Body of pancreas (tissue), 4 donors: ENCODE measurements at regions not wholly inside any gene's neighbourhood (a gene's known extent, or its start where the extent isn't known, plus 50 kb on each side); places are given as distances from the start of the nearest gene placed in this dataset.
"Not testable (repeated sequence)": the region's sequence is repeated elsewhere in the genome, so short reads cannot be mapped to it uniquely, and the experiment has no call there.

Experiments used
- ATAC-seq: fragments of 150-250 bp; one replicate; pipeline ENCODE4 v1.9.1; 2016
- DNase-seq, 4 donors: peaks; one replicate each; pipeline ENCODE4 v3.0.0-alpha.2; 2019
- H3K27ac ChIP-seq, 4 donors: fragments of 200-600 bp; sonication (generic); 1 replicate in 3 of 4; 2 replicates in 1 of 4; pipeline versions ENCODE4 v1.5.1 to v1.6.1; 2016 to 2019; ENCODE audit warnings: mild to moderate bottlenecking in 1 of 4, mixed read lengths in 1 of 4, moderate library complexity in 1 of 4
- H3K27me3 ChIP-seq, 2 donors: fragments of 200-600 bp; sonication (generic); one replicate each; pipeline ENCODE4 v1.6.0; 2016; ENCODE audit warnings: mild to moderate bottlenecking in 1 of 2
- H3K36me3 ChIP-seq, 2 donors: fragments of 200-600 bp; sonication (generic); replicated peaks in 1 of 2; 2 replicates each; pipeline ENCODE4 v1.5.1; 2016; ENCODE audit warnings: low read depth in 2 of 2; ENCODE audit not compliant: insufficient read depth in 1 of 2
- H3K4me1 ChIP-seq: fragments of 200-600 bp; sonication (generic); one replicate; pipeline ENCODE4 v1.6.0; 2016
- H3K4me3 ChIP-seq, 2 donors: fragments of 200-600 bp; sonication (generic); 1 replicate in 1 of 2; 2 replicates in 1 of 2; pipeline ENCODE4 v1.5.1; 2016 to 2019
- H3K9me3 ChIP-seq, 3 donors: fragments of 200-600 bp; sonication (generic); 1 replicate in 2 of 3; 2 replicates in 1 of 3; pipeline ENCODE4 v1.5.1; 2016
- POLR2A ChIP-seq, 3 donors: fragments of 450-650 bp; IDR thresholded peaks; one replicate each; pipeline ENCODE4 v1.6.1; 2016; ENCODE audit warnings: antibody characterized with exemption in 3 of 3, mild to moderate bottlenecking in 2 of 3
- WGBS, 2 donors: methylation state at CpG; one replicate each; pipeline ENCODE4 v1.1.5; 2017; 5-methylcytosine and 5-hydroxymethylcytosine counted together
- intact Hi-C: fragments of 100-400 bp; cut with DNase I; formaldehyde crosslinking; loops from one replicate; pipeline ENCODE4 v1.15.1; 2023
- TF ChIP-seq, protein P1 (sequence below), 7 experiments: fragments of 450-650 bp in 4 of 7; fragments of 200-600 bp in 3 of 7; sonication (generic) in 3 of 7; IDR thresholded peaks; one replicate each; pipeline ENCODE4 v1.5.1; 2016 to 2019; ENCODE audit warnings: antibody characterized with exemption in 7 of 7

DNA sequence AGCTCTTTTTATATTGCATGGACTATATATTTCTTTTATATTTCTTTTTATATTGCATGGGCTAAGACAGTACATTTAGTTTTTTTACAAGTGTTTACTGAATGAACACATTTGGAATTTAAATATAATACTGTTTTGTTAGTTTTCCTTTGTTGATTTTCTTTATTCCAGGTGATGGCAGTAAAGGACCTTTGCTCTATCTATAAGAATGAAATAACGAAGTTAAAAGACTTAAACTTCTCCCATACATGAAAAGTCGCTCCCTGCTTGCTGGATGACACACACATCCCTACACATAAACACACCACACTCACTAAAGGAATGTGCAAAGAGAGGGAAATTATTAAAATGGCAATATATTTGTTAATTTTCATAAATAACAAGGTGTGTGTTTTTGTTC, 102.5 kb upstream of the ANXA10 start:
- no peak for ATAC-seq
- no peaks in the 10 kb centered on the region for H3K27me3 ChIP-seq
- H3K4me1 ChIP-seq = no peaks in the 10 kb centered on the region
- no peak overlapping the region for H3K4me3 ChIP-seq
- TF ChIP-seq, protein P1, sequence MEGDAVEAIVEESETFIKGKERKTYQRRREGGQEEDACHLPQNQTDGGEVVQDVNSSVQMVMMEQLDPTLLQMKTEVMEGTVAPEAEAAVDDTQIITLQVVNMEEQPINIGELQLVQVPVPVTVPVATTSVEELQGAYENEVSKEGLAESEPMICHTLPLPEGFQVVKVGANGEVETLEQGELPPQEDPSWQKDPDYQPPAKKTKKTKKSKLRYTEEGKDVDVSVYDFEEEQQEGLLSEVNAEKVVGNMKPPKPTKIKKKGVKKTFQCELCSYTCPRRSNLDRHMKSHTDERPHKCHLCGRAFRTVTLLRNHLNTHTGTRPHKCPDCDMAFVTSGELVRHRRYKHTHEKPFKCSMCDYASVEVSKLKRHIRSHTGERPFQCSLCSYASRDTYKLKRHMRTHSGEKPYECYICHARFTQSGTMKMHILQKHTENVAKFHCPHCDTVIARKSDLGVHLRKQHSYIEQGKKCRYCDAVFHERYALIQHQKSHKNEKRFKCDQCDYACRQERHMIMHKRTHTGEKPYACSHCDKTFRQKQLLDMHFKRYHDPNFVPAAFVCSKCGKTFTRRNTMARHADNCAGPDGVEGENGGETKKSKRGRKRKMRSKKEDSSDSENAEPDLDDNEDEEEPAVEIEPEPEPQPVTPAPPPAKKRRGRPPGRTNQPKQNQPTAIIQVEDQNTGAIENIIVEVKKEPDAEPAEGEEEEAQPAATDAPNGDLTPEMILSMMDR (IDR thresholded peaks at IDR 0.05) = no peak
- no peak for TF ChIP-seq POLR2A (IDR thresholded peaks at IDR 0.05)
- no peaks in the 10 kb centered on the region for H3K9me3 ChIP-seq
- H3K36me3 ChIP-seq = no peaks in the 10 kb centered on the region
- WGBS, 2 donors = 35 to 40% methylated on average over 2 of the region's 2 CpGs
- intact Hi-C loops = no loop called here
- DNase-seq = no peak
- H3K27ac ChIP-seq = no peak overlapping the region

DNA sequence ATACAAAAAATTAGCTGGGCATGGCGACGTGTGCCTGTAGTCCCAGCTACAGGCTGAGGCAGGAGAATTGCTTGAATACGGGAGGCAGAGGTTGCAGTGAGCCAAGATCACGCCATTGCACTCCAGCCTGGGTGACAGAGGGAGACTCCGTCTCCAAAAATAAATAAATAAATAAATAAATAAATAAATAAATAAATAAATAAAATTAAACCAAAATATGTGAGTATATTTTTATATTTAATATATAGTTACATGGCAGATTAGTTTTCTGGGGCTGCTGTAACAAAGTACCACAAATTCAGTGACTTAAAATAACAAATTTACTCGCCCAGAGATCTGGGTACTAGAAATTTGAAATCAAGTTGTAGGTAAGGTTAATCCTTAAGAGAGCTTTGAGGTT, 84.2 kb upstream of the ANXA10 start:
- H3K4me1 ChIP-seq, intact Hi-C loops, H3K4me3 ChIP-seq, H3K27ac ChIP-seq, DNase-seq, H3K36me3 ChIP-seq, H3K27me3 ChIP-seq, H3K9me3 ChIP-seq, ATAC-seq: not testable (repeated sequence)
- WGBS, 2 donors = 91 to 94% methylated on average over 6 of the region's 6 CpGs

DNA sequence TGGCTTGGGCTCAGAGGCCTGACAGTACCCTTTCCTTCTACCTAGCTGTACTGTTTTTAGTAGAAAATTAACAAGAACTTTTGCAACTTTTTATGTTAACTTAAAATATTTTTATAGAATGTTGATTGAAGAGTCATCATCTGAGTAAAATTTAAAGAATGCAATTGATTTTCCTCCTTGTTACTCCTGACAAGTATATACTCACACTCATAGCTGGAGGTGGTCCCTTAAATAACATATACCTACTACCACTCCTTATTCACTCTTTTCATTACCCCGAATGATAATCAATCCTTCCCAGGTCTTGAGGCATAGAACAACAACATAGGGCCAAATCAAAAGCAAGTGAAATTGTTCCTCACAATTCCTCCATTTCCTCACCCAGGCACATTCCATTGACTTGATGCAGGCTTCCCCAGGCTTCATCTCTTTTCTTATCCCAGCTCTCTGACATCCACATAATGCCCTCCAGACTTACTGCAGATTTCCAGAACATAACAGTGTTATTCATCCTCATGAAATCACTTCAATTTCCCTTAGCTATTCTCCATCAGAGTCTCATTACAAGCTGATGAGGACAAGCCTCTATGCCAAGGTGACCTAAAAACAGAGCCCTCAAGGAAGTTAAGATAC, 73.2 kb upstream of the ANXA10 start:
- intact Hi-C loops = no loop called here
- TF ChIP-seq POLR2A (IDR thresholded peaks at IDR 0.05) = no peak
- TF ChIP-seq, protein P1 (IDR thresholded peaks at IDR 0.05) = no peak
- no peaks in the 10 kb centered on the region for H3K36me3 ChIP-seq
- H3K9me3 ChIP-seq = peaks cover 0 to 10% (median 0%) of the 10 kb centered on the region in 3 donors
- no peaks in the 10 kb centered on the region for H3K27me3 ChIP-seq
- H3K27ac ChIP-seq = no peak overlapping the region
- 74 to 81% methylated on average over 1 of the region's 1 CpG for WGBS, 2 donors
- DNase-seq (no peak), ATAC-seq (no peak)
- no peak overlapping the region for H3K4me3 ChIP-seq
- no peaks in the 10 kb centered on the region for H3K4me1 ChIP-seq

DNA sequence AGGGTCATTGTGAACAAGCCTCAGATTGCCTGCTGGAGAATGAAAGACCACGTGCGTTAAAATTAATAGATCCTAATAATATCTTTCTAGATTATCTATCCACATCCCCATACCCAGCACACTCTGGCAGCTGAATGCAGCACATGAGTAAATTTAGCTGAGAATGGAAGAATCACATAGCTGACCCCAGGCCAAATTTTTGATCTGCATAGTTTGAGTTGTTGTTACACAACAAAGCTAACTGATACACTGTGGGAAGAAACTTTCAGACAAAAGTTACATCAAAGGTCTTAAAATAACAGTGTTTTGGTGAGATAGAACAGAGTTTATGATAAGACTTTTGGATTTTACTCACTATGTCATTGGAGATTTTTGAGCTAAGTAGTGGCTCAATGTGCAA, 72.4 kb upstream of the ANXA10 start:
- H3K9me3 ChIP-seq = peaks cover 0 to 10% (median 0%) of the 10 kb centered on the region in 3 donors
- no peaks in the 10 kb centered on the region for H3K36me3 ChIP-seq
- 88 to 92% methylated on average over 2 of the region's 2 CpGs for WGBS, 2 donors
- H3K4me1 ChIP-seq = no peaks in the 10 kb centered on the region
- ATAC-seq = no peak
- intact Hi-C loops = no loop called here
- no peak overlapping the region for H3K4me3 ChIP-seq
- no peak overlapping the region for H3K27ac ChIP-seq
- TF ChIP-seq POLR2A (IDR thresholded peaks at IDR 0.05) = no peak
- H3K27me3 ChIP-seq = no peaks in the 10 kb centered on the region
- no peak for DNase-seq

DNA sequence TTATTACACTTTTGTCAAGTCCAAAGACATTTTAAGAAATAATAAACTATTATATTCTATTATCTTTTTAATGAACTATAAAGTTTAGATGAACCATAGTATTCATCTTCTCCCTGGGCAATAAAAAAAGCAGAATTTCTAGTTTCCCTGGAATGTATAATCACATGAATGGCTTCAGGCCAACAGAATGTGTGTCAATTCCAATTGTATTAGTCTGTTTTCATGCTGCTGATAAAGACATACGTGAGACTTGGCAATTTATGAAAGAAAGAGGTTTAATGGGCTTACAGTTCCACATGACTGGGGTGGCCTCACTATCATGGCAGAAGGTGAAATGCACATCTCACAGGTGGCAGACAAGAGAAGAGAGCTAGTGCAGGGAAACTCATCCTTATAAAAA, 70.7 kb upstream of the ANXA10 start:
- H3K9me3 ChIP-seq = peaks cover 0 to 10% (median 0%) of the 10 kb centered on the region in 3 donors
- no peak overlapping the region for H3K27ac ChIP-seq
- DNase-seq (no peak), ATAC-seq (no peak)
- TF ChIP-seq POLR2A (IDR thresholded peaks at IDR 0.05) = no peak
- TF ChIP-seq, protein P1 (IDR thresholded peaks at IDR 0.05) = no peak
- H3K4me1 ChIP-seq = no peaks in the 10 kb centered on the region
- intact Hi-C loops = no loop called here
- no peak overlapping the region for H3K4me3 ChIP-seq
- no peaks in the 10 kb centered on the region for H3K27me3 ChIP-seq
- no peaks in the 10 kb centered on the region for H3K36me3 ChIP-seq
- WGBS, 2 donors = 19 to 33% methylated on average over 1 of the region's 1 CpG

DNA sequence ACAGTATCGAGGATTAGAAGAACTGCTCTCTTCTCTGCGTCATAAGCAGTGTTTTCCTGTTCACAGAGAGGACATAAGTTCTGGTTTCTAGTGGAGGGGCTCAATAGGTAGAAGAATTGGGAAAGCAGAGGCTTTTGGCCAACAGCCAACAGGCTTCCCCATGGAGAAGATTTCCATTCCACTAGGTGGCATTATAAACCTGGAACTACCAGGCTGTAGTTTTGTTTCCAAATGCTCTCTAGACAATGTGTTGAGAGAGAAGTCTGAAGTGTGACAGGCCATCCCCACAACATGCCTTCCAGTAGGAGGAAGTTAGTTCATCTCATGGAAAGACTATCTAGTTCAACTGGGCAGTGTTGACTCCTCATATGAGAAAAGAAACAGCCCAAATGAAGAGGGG, 63.8 kb upstream of the ANXA10 start:
- H3K4me3 ChIP-seq = no peak overlapping the region
- TF ChIP-seq, protein P1 (IDR thresholded peaks at IDR 0.05) = peak in 2 of 7 experiments; percentile 45
- no peak for TF ChIP-seq POLR2A (IDR thresholded peaks at IDR 0.05)
- DNase-seq (peak in 2 of 4 donors; percentile 36 to 46), ATAC-seq (no peak)
- no peaks in the 10 kb centered on the region for H3K4me1 ChIP-seq
- H3K27me3 ChIP-seq = no peaks in the 10 kb centered on the region
- no peaks in the 10 kb centered on the region for H3K36me3 ChIP-seq
- intact Hi-C loops = no loop called here
- H3K27ac ChIP-seq = no peak overlapping the region
- 80 to 83% methylated on average over 2 of the region's 2 CpGs for WGBS, 2 donors
- no peaks in the 10 kb centered on the region for H3K9me3 ChIP-seq
